Dendritic cell treated with granulocyte-macrophage colony-stimulating factor and Interleukin-4, amounts not matched to agents 40 ng/mL and 50 ng/mL, for 4 days (primary cell): ENCODE measurements at regions not wholly inside any gene's neighbourhood (a gene's known extent, or its start where the extent isn't known, plus 50 kb on each side); places are given as distances from the start of the nearest gene placed in this dataset.
"Not testable (repeated sequence)": the region's sequence is repeated elsewhere in the genome, so short reads cannot be mapped to it uniquely, and the experiment has no call there.

Experiments used
- H3K27ac Mint-ChIP-seq: one replicate; pipeline ENCODE4 v1.8.0; 2022; ENCODE audit warnings: mild to moderate bottlenecking, mixed read lengths
- H3K27me3 Mint-ChIP-seq: one replicate; pipeline ENCODE4 v1.8.0; 2022; ENCODE audit warnings: mild to moderate bottlenecking, mixed read lengths
- H3K36me3 Mint-ChIP-seq: one replicate; pipeline ENCODE4 v1.8.0; 2022; ENCODE audit warnings: low read depth, mixed read lengths
- H3K4me1 Mint-ChIP-seq: one replicate; pipeline ENCODE4 v1.8.0; 2022; ENCODE audit warnings: low read depth, mixed read lengths
- H3K4me3 Mint-ChIP-seq: one replicate; pipeline ENCODE4 v1.8.0; 2022; ENCODE audit warnings: mild to moderate bottlenecking, moderate library complexity, mixed read lengths
- H3K9me3 Mint-ChIP-seq: one replicate; pipeline ENCODE4 v1.8.0; 2022; ENCODE audit warnings: mixed read lengths
- intact Hi-C: fragments of 100-400 bp; cut with micrococcal nuclease; formaldehyde crosslinking; loops from one replicate; pipeline ENCODE4 v1.15.0; 2022

- Mint-ChIP-seq H3K4me3 (no peak overlapping the region), H3K27me3 (peaks cover 8% of the 10 kb centered on the region), H3K9me3 (no peaks in the 10 kb centered on the region), H3K27ac (no peak overlapping the region), H3K36me3 (no peaks in the 10 kb centered on the region), H3K4me1 (no peaks in the 10 kb centered on the region)
- intact Hi-C loops = no loop called here
These were observed 87.0 kb downstream of the PLXNA1 start for GRCh38 chr3:127069814-127070440.

- H3K4me1 Mint-ChIP-seq = no peaks in the 10 kb centered on the region
- no peaks in the 10 kb centered on the region for H3K9me3 Mint-ChIP-seq
- H3K4me3 Mint-ChIP-seq = no peak overlapping the region
- no peak overlapping the region for H3K27ac Mint-ChIP-seq
- no peaks in the 10 kb centered on the region for H3K36me3 Mint-ChIP-seq
- peaks cover 12% of the 10 kb centered on the region for H3K27me3 Mint-ChIP-seq
- intact Hi-C loops = no loop called here
These were observed 87.9 kb downstream of the PLXNA1 start for GRCh38 chr3:127070776-127071175.

GRCh38 chr3:127071597-127072001 is 88.7 kb downstream of the PLXNA1 start:
- Mint-ChIP-seq H3K27me3 (peaks cover 9% of the 10 kb centered on the region), H3K4me1 (no peaks in the 10 kb centered on the region), H3K36me3 (no peaks in the 10 kb centered on the region), H3K4me3 (no peak overlapping the region), H3K9me3 (no peaks in the 10 kb centered on the region), H3K27ac (no peak overlapping the region)
- intact Hi-C loops = no loop called here

GRCh38 chr3:127072221-127072771 is 89.4 kb downstream of the PLXNA1 start:
- intact Hi-C loops = no loop called here
- H3K4me1 Mint-ChIP-seq = no peaks in the 10 kb centered on the region
- peaks cover 7% of the 10 kb centered on the region for H3K27me3 Mint-ChIP-seq
- H3K9me3 Mint-ChIP-seq = no peaks in the 10 kb centered on the region
- no peak overlapping the region for H3K4me3 Mint-ChIP-seq
- no peaks in the 10 kb centered on the region for H3K36me3 Mint-ChIP-seq
- no peak overlapping the region for H3K27ac Mint-ChIP-seq

GRCh38 chr3:127072971-127073783 is 90.3 kb downstream of the PLXNA1 start:
- Mint-ChIP-seq H3K9me3 (no peaks in the 10 kb centered on the region), H3K27ac (no peak overlapping the region), H3K4me1 (no peaks in the 10 kb centered on the region), H3K36me3 (no peaks in the 10 kb centered on the region), H3K4me3 (no peak overlapping the region), H3K27me3 (peaks cover 7% of the 10 kb centered on the region)
- intact Hi-C loops = no loop called here

GRCh38 chr3:127073941-127074820 is 91.3 kb downstream of the PLXNA1 start:
- H3K27ac Mint-ChIP-seq = no peak overlapping the region
- peaks cover 7% of the 10 kb centered on the region for H3K27me3 Mint-ChIP-seq
- intact Hi-C loops = no loop called here
- no peaks in the 10 kb centered on the region for H3K36me3 Mint-ChIP-seq
- no peaks in the 10 kb centered on the region for H3K4me1 Mint-ChIP-seq
- no peaks in the 10 kb centered on the region for H3K9me3 Mint-ChIP-seq
- H3K4me3 Mint-ChIP-seq = no peak overlapping the region

- Mint-ChIP-seq H3K27ac (no peak overlapping the region), H3K36me3 (no peaks in the 10 kb centered on the region), H3K9me3 (no peaks in the 10 kb centered on the region), H3K4me1 (no peaks in the 10 kb centered on the region), H3K4me3 (no peak overlapping the region), H3K27me3 (peaks cover 7% of the 10 kb centered on the region)
- intact Hi-C loops = no loop called here
These were observed 92.0 kb downstream of the PLXNA1 start for GRCh38 chr3:127074900-127075360.

GRCh38 chr3:127076166-127076992 is 93.5 kb downstream of the PLXNA1 start:
- intact Hi-C loops, H3K9me3 Mint-ChIP-seq, H3K4me1 Mint-ChIP-seq, H3K27ac Mint-ChIP-seq, H3K4me3 Mint-ChIP-seq, H3K36me3 Mint-ChIP-seq: not testable (repeated sequence)
- H3K27me3 Mint-ChIP-seq = peaks cover 12% of the 10 kb centered on the region

- Mint-ChIP-seq H3K36me3 (no peaks in the 10 kb centered on the region), H3K9me3 (no peaks in the 10 kb centered on the region), H3K27ac (no peak overlapping the region), H3K4me3 (no peak overlapping the region), H3K27me3 (peaks cover 12% of the 10 kb centered on the region), H3K4me1 (no peaks in the 10 kb centered on the region)
- intact Hi-C loops = no loop called here
These were observed 94.2 kb downstream of the PLXNA1 start for GRCh38 chr3:127077068-127077467.

GRCh38 chr3:127077505-127078064 is 94.7 kb downstream of the PLXNA1 start:
- Mint-ChIP-seq H3K36me3 (no peaks in the 10 kb centered on the region), H3K4me1 (no peaks in the 10 kb centered on the region)
- intact Hi-C loops = no loop called here

GRCh38 chr3:127078626-127079025 is 95.7 kb downstream of the PLXNA1 start:
- intact Hi-C loops = no loop called here
- Mint-ChIP-seq H3K27ac (no peak overlapping the region), H3K4me3 (no peak overlapping the region), H3K4me1 (no peaks in the 10 kb centered on the region), H3K36me3 (no peaks in the 10 kb centered on the region), H3K9me3 (no peaks in the 10 kb centered on the region), H3K27me3 (peaks cover 10% of the 10 kb centered on the region)

More at GRCh38 chr3:127077505-127078064, 94.7 kb downstream of the PLXNA1 start:
- no peaks in the 10 kb centered on the region for H3K9me3 Mint-ChIP-seq
- H3K4me3 Mint-ChIP-seq = no peak overlapping the region
- no peak overlapping the region for H3K27ac Mint-ChIP-seq
- peaks cover 12% of the 10 kb centered on the region for H3K27me3 Mint-ChIP-seq

- Mint-ChIP-seq H3K27me3 (peaks cover 10% of the 10 kb centered on the region), H3K4me3 (no peak overlapping the region), H3K27ac (no peak overlapping the region), H3K4me1 (no peaks in the 10 kb centered on the region), H3K9me3 (no peaks in the 10 kb centered on the region), H3K36me3 (no peaks in the 10 kb centered on the region)
- intact Hi-C loops = no loop called here
These were observed 96.3 kb downstream of the PLXNA1 start for GRCh38 chr3:127079211-127079610.
